ENCODE measurements at regions not wholly inside any gene's neighbourhood (a gene's known extent, or its start where the extent isn't known, plus 50 kb on each side); places are given as distances from the start of the nearest gene placed in this dataset.

DNA sequence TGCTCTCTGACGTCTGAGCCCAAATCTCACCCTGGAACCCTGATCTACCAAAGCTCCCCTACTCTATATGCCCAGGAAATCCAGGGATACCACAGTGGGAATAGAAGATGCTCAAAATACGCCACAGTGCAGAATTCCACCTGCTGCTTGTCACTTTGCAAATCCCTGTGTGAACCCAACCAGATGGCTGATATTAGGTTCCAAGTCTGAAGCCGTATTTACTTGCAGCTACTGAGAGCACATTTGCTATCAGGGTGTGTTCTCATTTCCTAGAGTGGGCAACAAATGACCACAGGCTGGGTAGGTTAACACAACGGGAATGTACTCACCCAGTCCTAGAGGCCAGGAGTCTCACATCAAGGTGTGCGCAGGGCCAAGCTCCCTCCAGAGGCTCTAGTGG, 126.8 kb downstream of the MXRA5 start:
- DNase-seq = no peak
- intact Hi-C loops (cut with DNase I, micrococcal nuclease) = no loop called here
- ATAC-seq = no peak
- TF ChIP-seq, protein P1, sequence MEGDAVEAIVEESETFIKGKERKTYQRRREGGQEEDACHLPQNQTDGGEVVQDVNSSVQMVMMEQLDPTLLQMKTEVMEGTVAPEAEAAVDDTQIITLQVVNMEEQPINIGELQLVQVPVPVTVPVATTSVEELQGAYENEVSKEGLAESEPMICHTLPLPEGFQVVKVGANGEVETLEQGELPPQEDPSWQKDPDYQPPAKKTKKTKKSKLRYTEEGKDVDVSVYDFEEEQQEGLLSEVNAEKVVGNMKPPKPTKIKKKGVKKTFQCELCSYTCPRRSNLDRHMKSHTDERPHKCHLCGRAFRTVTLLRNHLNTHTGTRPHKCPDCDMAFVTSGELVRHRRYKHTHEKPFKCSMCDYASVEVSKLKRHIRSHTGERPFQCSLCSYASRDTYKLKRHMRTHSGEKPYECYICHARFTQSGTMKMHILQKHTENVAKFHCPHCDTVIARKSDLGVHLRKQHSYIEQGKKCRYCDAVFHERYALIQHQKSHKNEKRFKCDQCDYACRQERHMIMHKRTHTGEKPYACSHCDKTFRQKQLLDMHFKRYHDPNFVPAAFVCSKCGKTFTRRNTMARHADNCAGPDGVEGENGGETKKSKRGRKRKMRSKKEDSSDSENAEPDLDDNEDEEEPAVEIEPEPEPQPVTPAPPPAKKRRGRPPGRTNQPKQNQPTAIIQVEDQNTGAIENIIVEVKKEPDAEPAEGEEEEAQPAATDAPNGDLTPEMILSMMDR (IDR thresholded peaks at IDR 0.05) = no peak
- Histone ChIP-seq H3K4me1 (ENCODE audit: low read depth) (no peaks in the 10 kb centered on the region), H3K36me3 (ENCODE audit: low read depth) (no peaks in the 10 kb centered on the region), H3K4me3 (no peak overlapping the region), H3K9me3 (no peaks in the 10 kb centered on the region)

DNA sequence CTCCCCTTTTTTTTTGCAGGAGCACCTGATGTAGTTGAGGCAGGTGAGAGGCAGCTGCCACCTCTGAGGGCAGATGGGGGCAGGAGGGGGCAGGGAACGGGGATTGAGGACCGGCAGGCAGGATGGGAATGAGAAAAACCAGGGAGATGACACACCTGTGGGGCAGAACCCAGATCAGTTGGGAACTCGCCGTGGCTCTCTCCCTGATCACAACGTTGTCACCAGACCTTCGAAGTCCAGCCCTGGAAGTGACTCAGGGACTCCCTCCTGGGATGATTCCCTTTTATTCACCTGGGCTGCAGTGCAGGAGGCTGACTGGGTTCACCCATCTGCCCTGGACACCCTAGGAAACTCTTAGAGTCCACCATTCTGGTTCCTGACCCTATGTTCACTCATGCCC, 127.2 kb downstream of the MXRA5 start:
- intact Hi-C loops (cut with DNase I, micrococcal nuclease) = no loop called here
- H3K36me3 ChIP-seq (ENCODE audit: low read depth) = no peaks in the 10 kb centered on the region
- TF ChIP-seq, protein P1 (IDR thresholded peaks at IDR 0.05) = no peak
- ATAC-seq (no peak), DNase-seq (no peak)
- no peak overlapping the region for H3K4me3 ChIP-seq
- H3K4me1 ChIP-seq (ENCODE audit: low read depth) = no peaks in the 10 kb centered on the region
- no peaks in the 10 kb centered on the region for H3K9me3 ChIP-seq

DNA sequence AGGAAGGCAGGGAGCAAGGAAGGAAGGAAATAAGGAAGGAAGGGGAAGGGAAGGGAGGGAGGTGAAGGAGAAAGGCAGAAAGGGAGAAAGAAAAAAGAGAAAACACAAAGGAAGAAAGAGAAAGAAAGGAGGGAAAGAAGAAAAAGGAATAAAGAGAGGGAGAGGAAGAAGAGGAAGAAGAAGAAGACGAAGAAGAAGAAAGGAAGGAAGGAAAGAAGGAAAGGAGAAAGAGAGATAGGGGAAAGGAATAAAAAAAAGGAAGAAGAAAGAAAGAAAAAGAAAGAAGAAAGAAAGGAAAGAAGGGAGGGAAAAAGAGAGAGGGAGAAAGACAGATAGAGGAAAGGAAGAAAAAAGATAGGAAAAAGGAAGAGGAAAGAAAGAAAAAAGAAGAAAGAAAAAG, 128.0 kb downstream of the MXRA5 start:
- Histone ChIP-seq H3K36me3 (ENCODE audit: low read depth) (no peaks in the 10 kb centered on the region), H3K9me3 (no peaks in the 10 kb centered on the region), H3K4me1 (ENCODE audit: low read depth) (no peaks in the 10 kb centered on the region), H3K4me3 (no peak overlapping the region)
- no peak for ATAC-seq
- intact Hi-C loops (cut with DNase I, micrococcal nuclease) = no loop called here
- no peak for DNase-seq
- TF ChIP-seq, protein P1 (IDR thresholded peaks at IDR 0.05) = no peak

DNA sequence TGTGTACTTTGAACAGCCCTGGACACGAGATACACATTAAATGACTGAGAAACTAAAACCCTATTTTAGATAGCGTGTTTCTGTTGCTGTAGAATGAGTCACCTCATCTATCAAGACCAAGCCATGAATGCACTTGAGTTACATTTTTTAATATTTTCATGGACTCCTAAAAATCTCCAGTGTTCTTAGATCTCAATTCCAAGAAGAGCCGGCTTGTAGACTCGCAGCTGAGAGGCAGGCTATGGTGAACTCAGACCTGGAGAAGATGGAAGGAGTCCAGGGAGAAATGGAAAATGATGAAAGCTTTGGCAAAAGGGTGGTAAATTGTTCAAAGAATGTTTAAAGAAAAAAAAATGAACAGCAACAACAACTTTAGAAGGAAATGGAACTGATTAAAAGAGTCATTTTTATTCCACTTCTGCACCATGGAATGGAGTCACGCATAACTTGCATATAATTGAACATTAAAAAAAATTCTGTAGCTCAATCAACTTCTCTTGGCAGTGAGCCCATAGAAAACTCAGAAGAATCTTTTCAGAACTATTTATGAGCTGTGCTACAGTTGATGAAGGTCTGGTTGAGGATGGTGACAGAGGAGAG, 129.8 kb downstream of the MXRA5 start:
- no peaks in the 10 kb centered on the region for H3K9me3 ChIP-seq
- TF ChIP-seq, protein P1 (IDR thresholded peaks at IDR 0.05) = no peak
- no peak for DNase-seq
- H3K4me3 ChIP-seq = no peak overlapping the region
- no peaks in the 10 kb centered on the region for H3K36me3 ChIP-seq (ENCODE audit: low read depth)
- intact Hi-C loops (cut with DNase I, micrococcal nuclease) = no loop called here
- no peak for ATAC-seq
- no peaks in the 10 kb centered on the region for H3K4me1 ChIP-seq (ENCODE audit: low read depth)

DNA sequence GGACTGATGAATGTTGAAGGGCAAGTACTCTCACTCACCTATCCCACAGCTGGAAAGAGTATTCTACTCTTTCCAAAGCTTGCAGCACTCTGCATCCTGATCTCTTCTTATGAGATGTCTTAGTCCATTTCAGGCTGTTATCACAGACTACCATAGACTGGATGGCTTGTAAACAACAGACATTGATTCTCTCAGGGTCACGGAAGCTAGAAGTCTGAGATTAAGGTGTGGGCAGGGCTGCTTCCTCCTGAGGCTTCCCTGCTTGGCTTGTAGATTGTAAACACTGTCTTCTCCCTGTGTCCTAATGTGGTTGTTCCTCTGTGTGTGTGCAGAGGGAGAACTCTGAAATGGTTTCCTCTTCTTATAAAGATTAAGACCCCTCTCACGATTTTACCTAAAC, 131.2 kb downstream of the MXRA5 start:
- no peaks in the 10 kb centered on the region for H3K36me3 ChIP-seq (ENCODE audit: low read depth)
- intact Hi-C loops (cut with DNase I, micrococcal nuclease) = no loop called here
- DNase-seq (no peak), ATAC-seq (no peak)
- H3K9me3 ChIP-seq = no peaks in the 10 kb centered on the region
- H3K4me1 ChIP-seq (ENCODE audit: low read depth) = no peaks in the 10 kb centered on the region
- TF ChIP-seq, protein P1 (IDR thresholded peaks at IDR 0.05) = no peak
- H3K4me3 ChIP-seq = no peak overlapping the region

DNA sequence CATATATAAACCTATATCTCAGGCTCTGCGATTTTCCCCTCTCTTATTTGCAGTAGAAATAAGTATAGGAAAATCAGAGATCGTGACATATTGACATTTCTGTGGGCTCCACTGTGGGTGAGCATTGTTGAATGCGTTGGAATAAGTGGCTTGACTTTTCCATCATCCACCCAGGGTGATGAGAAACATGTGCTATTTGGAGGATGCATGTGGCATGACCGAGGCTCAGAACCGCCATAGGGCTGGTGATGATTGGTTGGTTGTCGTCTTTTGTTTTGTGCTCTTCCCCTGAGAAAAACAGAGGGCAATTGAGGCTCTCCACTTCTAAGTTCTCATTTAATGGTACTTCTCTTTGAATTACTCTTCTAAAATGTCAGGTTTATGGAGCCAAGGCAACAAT, 140.1 kb downstream of the MXRA5 start:
- TF ChIP-seq, protein P1 (IDR thresholded peaks at IDR 0.05) = no peak
- intact Hi-C loops (cut with DNase I, micrococcal nuclease) = no loop called here
- H3K36me3 ChIP-seq (ENCODE audit: low read depth) = no peaks in the 10 kb centered on the region
- H3K9me3 ChIP-seq = no peaks in the 10 kb centered on the region
- ATAC-seq = no peak
- no peak overlapping the region for H3K4me3 ChIP-seq
- DNase-seq = no peak
- H3K4me1 ChIP-seq (ENCODE audit: low read depth) = no peaks in the 10 kb centered on the region
